COR-L47 (cell line): ENCODE measurements at regions not wholly inside any gene's neighbourhood (a gene's known extent, or its start where the extent isn't known, plus 50 kb on each side); places are given as distances from the start of the nearest gene placed in this dataset.
A peak's percentile ranks its signal among the peaks of the same experiment; 100 is the strongest.

Experiments used
- DNase-seq: peaks from one replicate; lab custom pipeline; 2025; lab: John Stamatoyannopoulos, UW

- no peak for DNase-seq
Measured at GRCh38 chr13:73450583-73450982, 391.8 kb downstream of the KLF5 start.

DNA sequence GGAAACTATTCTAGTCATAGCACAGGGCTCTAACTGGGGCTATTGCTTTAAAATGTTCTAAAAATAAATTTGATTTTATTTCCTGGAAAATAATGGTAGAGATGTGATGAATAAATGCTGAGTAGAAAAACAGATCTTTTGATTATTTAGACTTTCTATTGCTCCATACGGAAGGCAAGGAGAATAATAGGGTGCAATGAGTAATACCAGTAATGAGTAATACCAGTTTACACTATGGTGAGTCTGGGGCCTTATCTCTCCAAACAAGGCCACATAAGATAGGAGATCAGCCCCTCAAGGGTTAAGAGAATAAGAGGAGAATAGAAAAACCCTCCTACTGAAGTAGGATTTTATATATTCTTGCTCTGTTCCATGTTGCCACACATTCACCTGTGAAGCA, 390.4 kb downstream of the KLF5 start:
- no peak for DNase-seq

- no peak for DNase-seq
Measured at GRCh38 chr13:73440296-73440895, 381.6 kb downstream of the KLF5 start.

- no peak for DNase-seq
Measured at GRCh38 chr13:73433890-73434289, 375.1 kb downstream of the KLF5 start.

DNA sequence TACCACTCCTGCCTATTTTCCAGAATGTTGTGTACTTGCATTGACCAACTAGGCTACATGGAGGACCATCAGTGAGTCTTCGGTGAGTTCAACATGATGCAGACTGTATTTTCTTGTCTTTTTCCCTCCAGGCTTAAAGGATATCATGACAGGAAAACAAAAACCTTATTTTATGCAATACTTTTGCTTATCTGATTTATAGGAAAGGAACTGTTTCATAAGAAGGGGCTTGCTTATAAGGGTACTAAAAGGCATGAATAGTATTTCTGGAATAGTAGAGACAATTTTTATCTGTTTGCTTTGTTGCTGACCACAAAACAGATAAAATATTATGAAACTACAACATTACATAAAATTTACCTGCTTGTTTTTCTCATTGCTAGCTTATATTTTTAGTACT, 374.7 kb downstream of the KLF5 start:
- DNase-seq: no peak

DNA sequence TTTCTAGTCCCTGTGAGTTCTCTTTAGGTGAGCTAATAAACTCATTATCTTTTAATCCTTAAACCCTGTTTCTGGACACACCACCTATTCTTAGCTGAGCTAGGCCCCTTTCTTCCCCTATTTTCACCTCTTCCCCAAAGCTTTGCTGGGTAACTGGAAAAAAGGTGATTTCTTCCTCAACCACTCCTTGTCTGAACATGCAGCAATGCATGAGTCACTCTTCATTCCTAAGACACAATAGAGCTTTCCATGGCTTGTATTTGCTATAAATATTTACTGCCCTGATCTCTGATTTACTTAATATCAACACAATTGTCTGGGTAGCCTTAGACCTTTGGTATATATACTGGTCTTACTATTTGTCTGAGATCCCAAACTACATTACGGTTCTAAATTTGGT, 370.9 kb downstream of the KLF5 start:
- no peak for DNase-seq

DNA sequence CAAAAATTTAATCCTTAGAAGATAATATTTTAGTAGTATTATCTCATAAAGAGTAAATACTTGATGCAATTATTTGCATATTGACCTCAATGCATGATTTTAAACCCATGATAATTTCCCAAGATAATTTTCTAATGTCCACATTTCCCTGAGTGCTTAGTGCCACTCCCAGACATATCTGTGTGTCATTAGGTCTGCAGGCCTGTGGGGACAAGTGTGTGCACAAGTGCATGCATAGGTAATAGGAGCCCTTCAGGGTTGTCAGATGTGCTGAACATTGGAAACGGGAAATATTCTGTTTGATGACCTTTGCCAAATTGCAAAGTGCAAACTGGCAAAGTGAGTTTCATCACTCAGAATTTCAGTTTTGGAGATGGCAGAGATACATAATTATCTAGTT, 369.9 kb downstream of the KLF5 start:
- DNase-seq: no peak

DNA sequence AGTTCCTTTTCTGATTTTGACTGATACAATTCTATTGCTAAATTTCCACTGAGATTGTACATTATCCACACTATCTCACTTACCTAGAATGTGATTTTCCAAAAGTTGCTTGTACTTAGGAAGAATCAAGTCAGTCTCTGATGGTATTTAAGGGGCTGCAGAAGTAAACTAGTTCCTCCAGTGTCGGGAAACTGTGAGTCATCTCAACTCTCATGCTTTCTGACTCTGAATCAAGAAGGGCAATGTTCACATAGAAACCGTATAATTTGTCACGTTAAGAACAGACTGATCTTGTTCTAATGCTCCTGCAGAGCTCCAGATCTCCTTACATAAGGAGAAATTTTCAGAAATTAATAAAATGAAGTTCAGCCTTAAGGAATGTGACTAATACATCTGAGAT, 369.3 kb downstream of the KLF5 start:
- DNase-seq: no peak

DNA sequence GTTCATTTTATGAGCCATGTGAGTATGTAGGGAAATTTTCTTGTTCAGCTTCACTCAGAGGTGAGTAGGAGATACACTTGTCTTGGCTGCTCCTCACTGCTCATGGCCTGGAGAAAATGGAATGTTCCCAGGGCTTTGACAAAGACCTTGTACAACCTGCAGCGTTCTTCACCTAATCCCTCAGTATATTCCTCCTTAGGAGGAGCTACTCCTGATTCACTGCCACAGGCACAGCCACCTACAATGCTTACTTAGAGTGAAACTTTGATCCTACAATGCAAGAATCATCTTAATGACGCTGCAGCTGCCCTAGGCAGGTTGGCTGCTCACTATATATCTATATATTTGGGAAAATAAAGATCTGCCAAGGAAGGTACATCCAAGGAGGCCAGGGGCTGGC, 364.2 kb downstream of the KLF5 start:
- no peak for DNase-seq

- DNase-seq: no peak
Measured at GRCh38 chr13:73421310-73421912, 362.6 kb downstream of the KLF5 start.

DNA sequence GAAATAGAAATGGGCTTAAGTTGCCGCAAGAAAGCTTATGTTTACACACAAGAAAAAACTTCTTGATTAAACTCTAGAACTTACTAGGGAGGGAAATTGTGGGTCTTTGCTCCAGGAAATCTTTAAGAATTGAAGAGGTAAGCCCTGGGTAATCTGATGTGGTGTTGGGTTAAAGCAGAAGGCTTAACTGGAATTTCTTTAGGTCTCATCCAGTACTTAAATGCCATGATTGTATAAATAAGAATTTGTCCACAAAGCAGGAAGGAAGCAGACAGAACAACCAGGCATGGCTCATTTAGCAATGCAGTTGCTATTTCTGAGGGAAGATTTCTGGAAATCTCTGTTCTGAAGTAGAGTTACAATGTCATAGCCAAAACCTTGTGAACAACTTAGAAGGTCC, 360.4 kb downstream of the KLF5 start:
- no peak for DNase-seq

GRCh38 chr13:73417012-73417615, 358.3 kb downstream of the KLF5 start:
- DNase-seq: peak; percentile 15

DNA sequence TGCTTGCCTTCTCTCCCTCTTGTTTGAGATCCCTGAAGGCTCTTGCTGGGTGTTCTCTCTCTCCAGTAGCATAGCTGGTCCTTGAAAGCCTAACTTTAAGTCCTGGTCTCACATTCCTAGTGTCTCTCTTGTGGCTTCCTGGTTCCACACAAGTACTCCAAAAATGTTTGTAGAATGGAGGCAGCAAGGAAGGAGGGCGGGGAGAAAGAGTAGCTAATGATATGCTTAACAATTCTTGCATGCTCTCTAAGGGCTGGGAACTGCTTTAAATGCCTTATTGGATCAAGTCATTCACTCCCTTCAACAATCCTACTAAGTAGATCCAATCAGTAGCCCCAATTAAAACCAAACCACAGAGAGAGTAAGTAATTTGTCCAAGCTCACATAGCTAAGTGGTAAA, 357.3 kb downstream of the KLF5 start:
- no peak for DNase-seq

- DNase-seq: no peak
Measured at GRCh38 chr13:73413656-73414055, 354.9 kb downstream of the KLF5 start.

- no peak for DNase-seq
Measured at GRCh38 chr13:73412933-73413332, 354.1 kb downstream of the KLF5 start.

- DNase-seq: no peak
Measured at GRCh38 chr13:73411067-73411809, 352.4 kb downstream of the KLF5 start.

DNA sequence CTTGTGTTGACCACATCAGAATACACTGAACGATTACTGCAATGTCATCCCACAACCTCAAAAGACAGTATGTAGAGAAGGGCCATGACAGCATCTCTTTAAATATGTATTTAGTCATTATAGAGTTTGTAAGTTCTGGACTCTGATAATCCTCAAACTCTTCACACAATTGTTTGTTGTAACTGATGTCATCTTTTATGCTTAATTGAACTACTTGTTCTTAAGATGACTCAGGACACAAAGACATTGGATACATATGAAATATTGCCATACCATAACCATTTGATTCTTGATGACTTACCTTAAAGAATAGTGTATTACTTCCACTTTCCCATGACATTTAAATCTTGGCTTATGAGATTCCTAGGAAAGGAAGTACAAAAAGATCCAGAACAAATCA, 347.6 kb downstream of the KLF5 start:
- DNase-seq: no peak

GRCh38 chr13:73404581-73404980, 345.8 kb downstream of the KLF5 start:
- no peak for DNase-seq

GRCh38 chr13:73403355-73404120, 344.7 kb downstream of the KLF5 start:
- DNase-seq: no peak

DNA sequence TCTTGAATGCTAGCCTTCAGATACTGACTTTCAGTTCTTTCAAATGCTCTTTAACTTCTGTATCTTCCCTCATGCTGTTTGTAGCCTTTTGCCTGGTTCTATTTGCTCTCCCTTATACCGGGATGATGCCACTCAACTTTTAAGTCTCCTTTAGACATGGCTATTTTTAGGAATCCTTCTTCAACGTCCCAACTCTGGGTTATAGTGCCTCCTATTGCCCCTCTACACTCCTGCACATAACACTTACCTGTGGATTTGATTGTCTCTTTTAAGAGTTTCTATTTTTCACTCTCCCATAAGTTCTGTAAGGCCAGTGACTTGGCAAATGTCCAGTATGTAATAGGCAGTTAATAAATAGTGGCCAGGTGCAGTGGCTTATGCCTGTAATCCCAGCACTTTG, 343.0 kb downstream of the KLF5 start:
- DNase-seq: no peak

DNA sequence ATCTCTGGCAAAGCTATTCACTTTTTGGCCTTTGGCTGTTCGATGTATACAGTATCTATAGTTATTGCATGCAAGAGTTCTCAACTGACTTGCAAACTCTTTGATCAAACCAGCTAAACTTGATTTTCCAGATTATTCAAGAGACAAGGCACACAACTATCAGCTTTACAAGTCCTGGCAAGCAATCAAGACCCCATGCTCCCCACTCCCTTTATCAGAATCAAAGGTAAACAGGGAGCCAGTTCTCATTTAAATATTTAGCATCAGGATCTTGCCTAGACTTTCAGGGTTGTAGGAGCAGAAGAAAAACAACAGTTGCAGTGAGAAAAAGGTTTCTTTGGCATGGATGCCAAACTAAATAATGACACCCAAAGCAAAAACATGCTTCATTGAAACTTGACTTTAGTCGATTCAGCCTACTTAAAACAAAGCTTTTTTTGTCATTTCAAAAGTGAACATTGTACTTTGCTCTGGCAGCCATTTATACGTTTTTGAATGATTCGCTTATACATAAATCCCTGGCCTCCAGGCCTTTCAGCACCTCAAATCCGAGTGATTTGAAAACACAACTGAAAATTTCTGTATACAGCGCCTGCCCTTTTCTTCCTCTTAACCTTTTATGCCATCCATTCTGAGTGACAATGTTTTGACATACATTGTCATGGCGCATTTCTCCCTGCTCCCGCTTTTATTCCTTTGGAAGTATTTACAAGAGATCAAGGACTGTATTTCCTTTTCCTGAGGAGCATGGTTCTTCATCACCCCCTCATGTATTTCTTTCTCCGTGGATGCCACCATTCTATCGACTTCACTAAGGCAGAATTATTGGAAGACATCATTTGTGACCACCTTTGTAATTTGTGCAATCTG, 340.8 kb downstream of the KLF5 start:
- no peak for DNase-seq
